Gastrocnemius medialis (tissue), 4 donors: ENCODE measurements at regions not wholly inside any gene's neighbourhood (a gene's known extent, or its start where the extent isn't known, plus 50 kb on each side); places are given as distances from the start of the nearest gene placed in this dataset.

Source experiments
- ATAC-seq, 2 donors: fragments of 150-250 bp; one replicate each; pipeline ENCODE4 v1.9.1; 2016
- DNase-seq, 2 donors: peaks; one replicate each; pipeline ENCODE4 v3.0.0-alpha.2; 2019
- H3K27ac ChIP-seq, 4 donors: fragments of 200-600 bp; sonication (generic); 1 replicate in 1 of 4; 2 replicates in 3 of 4; pipeline ENCODE4 v1.5.1; 2016 to 2018; ENCODE audit warnings: mild to moderate bottlenecking in 2 of 4, moderate library complexity in 1 of 4
- H3K27me3 ChIP-seq, 3 donors: fragments of 200-600 bp; sonication (generic) in 2 of 3; 1 replicate in 1 of 3; 2 replicates in 2 of 3; pipeline versions ENCODE4 v1.5.1 to v1.6.0; 2016 to 2019; ENCODE audit warnings: mild to moderate bottlenecking in 1 of 3, moderate library complexity in 1 of 3
- H3K36me3 ChIP-seq, 2 donors: fragments of 200-600 bp; sonication (generic) in 1 of 2; one replicate each; pipeline ENCODE4 v1.5.1; 2017 to 2018
- H3K4me1 ChIP-seq, 2 donors: fragments of 200-600 bp; sonication (generic) in 1 of 2; one replicate each; pipeline ENCODE4 v1.5.1; 2016 to 2017; ENCODE audit warnings: mild to moderate bottlenecking in 2 of 2
- H3K4me3 ChIP-seq, 4 donors: fragments of 200-600 bp; sonication (generic) in 3 of 4; 1 replicate in 1 of 4; 2 replicates in 3 of 4; pipeline ENCODE4 v1.5.1; 2016 to 2019; ENCODE audit warnings: mild to moderate bottlenecking in 2 of 4
- H3K9me3 ChIP-seq, 3 donors: fragments of 200-600 bp; sonication (generic) in 2 of 3; 1 replicate in 1 of 3; 2 replicates in 2 of 3; pipeline ENCODE4 v1.5.1; 2016 to 2019
- POLR2A ChIP-seq, 2 donors: fragments of 450-650 bp; IDR thresholded peaks; one replicate each; pipeline ENCODE4 v1.6.1; 2017; ENCODE audit warnings: antibody characterized with exemption in 2 of 2, mild to moderate bottlenecking in 2 of 2, moderate library complexity in 2 of 2
- in situ Hi-C, 4 donors: fragments of 200-750 bp; cut with MboI; loops; one replicate each; pipeline versions ENCODE4 v1.15.0 to v1.8.0; 2017; ENCODE audit warnings: low sequenced_read_pairs in 4 of 4
- intact Hi-C: fragments of 100-400 bp; cut with DNase I; formaldehyde crosslinking; loops from one replicate; pipeline ENCODE4 v1.15.1; 2023; ENCODE audit warnings: low total_unique reads
- TF ChIP-seq, protein P1 (sequence below), 5 experiments: fragments of 450-650 bp in 3 of 5; fragments of 200-600 bp in 2 of 5; sonication (generic) in 2 of 5; IDR thresholded peaks in 4 of 5; conservative IDR thresholded peaks in 1 of 5; 1 replicate in 4 of 5; 2 replicates in 1 of 5; pipeline ENCODE4 v1.5.1; 2016 to 2019; ENCODE audit warnings: antibody characterized with exemption in 5 of 5, mild to moderate bottlenecking in 3 of 5, moderate library complexity in 3 of 5

DNA sequence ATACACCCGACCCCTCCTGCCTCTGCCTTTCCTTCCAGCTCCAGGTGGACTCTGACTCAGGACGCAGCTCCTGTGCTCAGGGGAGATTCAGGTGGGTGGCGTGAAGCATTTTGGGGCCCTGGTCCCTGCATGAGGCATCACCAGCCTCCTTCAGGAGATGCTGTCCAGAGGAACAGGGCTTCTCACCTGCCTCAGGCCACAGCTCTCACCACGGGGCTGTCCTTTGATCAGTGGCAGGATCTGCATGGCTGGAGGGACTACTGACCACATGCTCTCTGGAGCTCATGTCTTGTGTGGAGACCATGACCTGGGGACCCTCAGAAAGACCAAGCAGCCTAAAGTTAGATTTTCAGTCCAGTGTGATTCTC, 58.8 kb downstream of the GGTLC2 start:
- TF ChIP-seq, protein P1, sequence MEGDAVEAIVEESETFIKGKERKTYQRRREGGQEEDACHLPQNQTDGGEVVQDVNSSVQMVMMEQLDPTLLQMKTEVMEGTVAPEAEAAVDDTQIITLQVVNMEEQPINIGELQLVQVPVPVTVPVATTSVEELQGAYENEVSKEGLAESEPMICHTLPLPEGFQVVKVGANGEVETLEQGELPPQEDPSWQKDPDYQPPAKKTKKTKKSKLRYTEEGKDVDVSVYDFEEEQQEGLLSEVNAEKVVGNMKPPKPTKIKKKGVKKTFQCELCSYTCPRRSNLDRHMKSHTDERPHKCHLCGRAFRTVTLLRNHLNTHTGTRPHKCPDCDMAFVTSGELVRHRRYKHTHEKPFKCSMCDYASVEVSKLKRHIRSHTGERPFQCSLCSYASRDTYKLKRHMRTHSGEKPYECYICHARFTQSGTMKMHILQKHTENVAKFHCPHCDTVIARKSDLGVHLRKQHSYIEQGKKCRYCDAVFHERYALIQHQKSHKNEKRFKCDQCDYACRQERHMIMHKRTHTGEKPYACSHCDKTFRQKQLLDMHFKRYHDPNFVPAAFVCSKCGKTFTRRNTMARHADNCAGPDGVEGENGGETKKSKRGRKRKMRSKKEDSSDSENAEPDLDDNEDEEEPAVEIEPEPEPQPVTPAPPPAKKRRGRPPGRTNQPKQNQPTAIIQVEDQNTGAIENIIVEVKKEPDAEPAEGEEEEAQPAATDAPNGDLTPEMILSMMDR (IDR thresholded peaks at IDR 0.05 in 4 of 5, conservative IDR thresholded peaks at IDR 0.05 in 1 of 5): no peak
- TF ChIP-seq POLR2A (IDR thresholded peaks at IDR 0.05): no peak
- Histone ChIP-seq H3K27ac (no peak overlapping the region), H3K36me3 (no peaks in the 10 kb centered on the region), H3K4me3 (no peak overlapping the region), H3K9me3 (no peaks in the 10 kb centered on the region), H3K4me1 (no peaks in the 10 kb centered on the region), H3K27me3 (no peaks in the 10 kb centered on the region)
- DNase-seq (no peak), ATAC-seq (no peak)
- intact Hi-C loops (no loop called here), in situ Hi-C loops (no loop called here)

DNA sequence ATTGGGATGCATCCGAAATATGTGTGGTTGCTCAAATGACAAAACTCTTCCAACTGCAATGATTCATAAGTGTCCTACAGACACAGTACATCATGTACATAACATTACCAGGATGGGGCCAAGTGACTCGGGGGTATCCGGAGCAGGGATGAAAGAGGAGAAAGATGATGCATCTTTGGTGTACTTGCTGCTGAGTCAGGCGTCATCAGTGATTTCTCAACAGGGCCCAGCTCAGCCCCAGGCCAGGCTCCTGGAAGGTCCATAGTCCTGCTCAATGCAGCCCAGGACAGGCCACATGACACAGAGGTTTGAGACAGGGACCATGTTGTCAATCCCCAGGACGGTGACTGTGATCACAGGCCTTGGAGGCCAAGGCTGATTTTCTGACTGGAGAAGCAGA, 59.3 kb downstream of the GGTLC2 start:
- Histone ChIP-seq H3K27ac (no peak overlapping the region), H3K4me3 (no peak overlapping the region), H3K4me1 (no peaks in the 10 kb centered on the region), H3K9me3 (no peaks in the 10 kb centered on the region), H3K27me3 (no peaks in the 10 kb centered on the region), H3K36me3 (no peaks in the 10 kb centered on the region)
- intact Hi-C loops (no loop called here), in situ Hi-C loops (no loop called here)
- ATAC-seq (no peak), DNase-seq (no peak)
- TF ChIP-seq POLR2A (IDR thresholded peaks at IDR 0.05): no peak
- TF ChIP-seq, protein P1 (IDR thresholded peaks at IDR 0.05 in 4 of 5, conservative IDR thresholded peaks at IDR 0.05 in 1 of 5): no peak

DNA sequence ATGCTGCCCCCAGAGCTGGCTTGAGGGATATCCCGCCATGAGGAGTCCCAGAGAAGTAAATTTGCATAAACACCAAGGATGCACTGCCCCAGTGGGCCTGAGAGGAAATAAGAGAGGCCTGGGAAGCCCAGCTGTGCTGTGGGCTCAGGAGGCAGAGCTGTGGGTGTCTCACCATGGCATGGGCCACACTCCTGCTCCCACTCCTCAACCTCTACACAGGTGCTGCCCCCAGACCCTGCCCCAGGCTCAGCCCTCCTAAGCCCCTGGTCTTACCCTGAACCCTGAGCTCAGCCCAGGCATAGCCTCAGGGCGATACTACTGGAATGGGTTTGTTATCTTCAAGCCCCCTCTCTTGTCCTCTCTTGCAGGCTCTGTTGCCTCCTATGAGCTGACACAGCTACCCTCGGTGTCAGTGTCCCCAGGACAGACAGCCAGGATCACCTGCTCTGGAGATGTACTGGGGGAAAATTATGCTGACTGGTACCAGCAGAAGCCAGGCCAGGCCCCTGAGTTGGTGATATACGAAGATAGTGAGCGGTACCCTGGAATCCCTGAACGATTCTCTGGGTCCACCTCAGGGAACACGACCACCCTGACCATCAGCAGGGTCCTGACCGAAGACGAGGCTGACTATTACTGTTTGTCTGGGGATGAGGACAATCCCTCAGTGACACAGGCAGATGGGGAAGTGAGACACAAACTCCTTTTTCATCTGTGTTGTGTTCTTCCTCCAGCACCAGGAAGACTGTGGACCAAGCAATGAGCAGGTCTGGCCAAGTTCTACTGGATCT, 59.9 kb downstream of the GGTLC2 start:
- ATAC-seq (no peak), DNase-seq (no peak)
- Histone ChIP-seq H3K9me3 (no peaks in the 10 kb centered on the region), H3K27ac (no peak overlapping the region), H3K36me3 (no peaks in the 10 kb centered on the region), H3K4me3 (no peak overlapping the region), H3K4me1 (no peaks in the 10 kb centered on the region), H3K27me3 (no peaks in the 10 kb centered on the region)
- intact Hi-C loops: no loop called here
- no peak for TF ChIP-seq POLR2A (IDR thresholded peaks at IDR 0.05)
- TF ChIP-seq, protein P1 (IDR thresholded peaks at IDR 0.05 in 4 of 5, conservative IDR thresholded peaks at IDR 0.05 in 1 of 5): no peak
- in situ Hi-C loops: no loop called here

DNA sequence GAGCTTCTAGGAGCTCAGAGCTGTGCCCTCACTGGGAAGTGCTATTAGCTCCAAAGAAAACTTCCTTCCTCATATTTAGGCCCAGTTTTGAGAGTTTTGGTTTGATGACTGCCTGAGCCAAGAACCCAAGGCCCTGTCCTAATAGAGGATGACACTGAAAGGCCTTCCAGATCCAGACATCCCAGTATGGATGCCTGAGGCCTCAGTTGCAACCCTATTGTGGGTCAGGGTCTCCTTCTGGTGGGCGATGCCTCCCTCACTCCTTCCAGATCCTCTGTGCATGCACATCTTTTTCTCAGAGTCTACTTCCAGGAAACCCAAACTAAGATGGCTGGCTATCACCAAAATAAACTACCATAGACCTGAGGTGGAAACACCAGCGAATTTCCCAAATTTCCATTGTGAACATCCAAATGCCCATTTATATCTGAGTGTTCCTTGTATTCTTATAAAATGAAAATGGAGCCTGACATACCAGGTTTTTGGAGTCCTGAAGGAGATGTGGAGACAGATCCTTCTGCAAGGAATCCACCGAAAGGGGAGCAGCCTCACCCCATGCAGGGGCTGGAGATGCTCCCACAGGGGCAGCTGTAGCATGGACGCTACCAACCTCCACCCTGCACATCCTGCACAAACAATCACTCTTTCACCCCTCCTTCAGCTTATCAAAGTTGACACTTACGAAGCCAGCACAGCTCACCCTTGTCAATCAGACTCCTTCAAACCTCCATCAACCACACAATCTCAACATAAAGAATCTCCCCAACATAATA, 61.1 kb downstream of the GGTLC2 start:
- intact Hi-C loops (loop anchor here (2.0 kb wide), 1 partner anchor 59 kb away; no protein-coding TSS in a partner anchor), in situ Hi-C loops (no loop called here)
- H3K27me3 ChIP-seq: no peaks in the 10 kb centered on the region
- no peaks in the 10 kb centered on the region for H3K4me1 ChIP-seq
- DNase-seq: no peak
- H3K4me3 ChIP-seq: no peak overlapping the region
- H3K9me3 ChIP-seq: no peaks in the 10 kb centered on the region
- TF ChIP-seq POLR2A (IDR thresholded peaks at IDR 0.05): no peak
- TF ChIP-seq, protein P1 (IDR thresholded peaks at IDR 0.05 in 4 of 5, conservative IDR thresholded peaks at IDR 0.05 in 1 of 5): no peak
- no peak overlapping the region for H3K27ac ChIP-seq
- ATAC-seq: no peak
- H3K36me3 ChIP-seq: no peaks in the 10 kb centered on the region
